ENCODE measurements at regions not wholly inside any gene's neighbourhood (a gene's known extent, or its start where the extent isn't known, plus 50 kb on each side); places are given as distances from the start of the nearest gene placed in this dataset.
"Not testable (repeated sequence)": the region's sequence is repeated elsewhere in the genome, so short reads cannot be mapped to it uniquely, and the experiment has no call there.

DNA sequence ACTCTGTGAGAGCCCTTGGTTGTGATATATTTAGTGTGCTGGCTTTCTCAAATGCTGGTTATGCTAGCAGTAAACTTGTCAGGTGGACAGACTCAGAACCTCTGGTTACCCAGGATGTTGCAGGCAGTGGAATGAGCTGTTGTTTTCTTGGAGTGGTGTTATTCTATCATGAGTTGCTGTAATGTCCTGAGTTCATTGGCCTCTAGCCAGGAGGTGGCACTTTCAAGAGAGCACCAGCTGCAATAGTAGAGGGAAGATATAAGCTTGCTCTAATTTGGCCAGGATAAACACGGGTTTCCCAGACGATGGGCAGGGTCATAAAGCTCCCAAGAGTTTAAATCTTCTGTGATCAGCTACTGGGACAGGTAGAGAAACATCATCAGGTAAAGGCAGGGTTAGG lies 95.0 kb upstream of the UBQLN2 start:
- no peaks in the 10 kb centered on the region for H3K9me3 ChIP-seq (ENCODE audit: low read depth)
- no peak overlapping the region for H2AFZ ChIP-seq
- DNase-seq = no peak
- no peak overlapping the region for H3K4me2 ChIP-seq (ENCODE audit: unreplicated experiment)
- in situ Hi-C loops (cut with MboI) = no loop called here
- no peaks in the 10 kb centered on the region for H3K9me2 ChIP-seq (ENCODE audit: insufficient read depth)
- no peak overlapping the region for H3K4me3 ChIP-seq
- H3K79me2 ChIP-seq (ENCODE audit: insufficient read depth) = no peaks in the 10 kb centered on the region
- no peaks in the 10 kb centered on the region for H3K36me3 ChIP-seq (ENCODE audit: low read depth)
- H3K9ac ChIP-seq = no peak overlapping the region
- no peaks in the 10 kb centered on the region for H3K27me3 ChIP-seq (replicated peaks; ENCODE audit: insufficient read depth)
- H3F3A ChIP-seq (ENCODE audit: insufficient read depth) = no peaks in the 10 kb centered on the region
- WGBS, 2 experiments (ENCODE audit: low coverage in 1 of 2, low lambda C conversion rate in 2 of 2, missing lambda C conversion rate in 2 of 2) = 14 to 20% methylated on average over 1 to 2 of the region's 2 CpGs
- TF ChIP-seq EZH2phosphoT487 (IDR thresholded peaks at IDR 0.05; ENCODE audit: insufficient read depth, low read depth) = no peak
- no peak for TF ChIP-seq EZH2 (IDR thresholded peaks at IDR 0.05; ENCODE audit: insufficient read depth, poor library complexity, severe bottlenecking)
- no peaks in the 10 kb centered on the region for H4K20me1 ChIP-seq (ENCODE audit: insufficient read depth)
- no peak overlapping the region for H3K27ac ChIP-seq
- no peaks in the 10 kb centered on the region for H3K4me1 ChIP-seq (ENCODE audit: insufficient read depth)

GRCh38 chrX:56494923-56495322 lies 68.5 kb upstream of the UBQLN2 start:
- H4K20me1 ChIP-seq (ENCODE audit: insufficient read depth); H2AFZ ChIP-seq; H3F3A ChIP-seq (ENCODE audit: insufficient read depth); H3K4me3 ChIP-seq; H3K27me3 ChIP-seq (replicated peaks; ENCODE audit: insufficient read depth); H3K9me3 ChIP-seq (ENCODE audit: low read depth); H3K4me2 ChIP-seq (ENCODE audit: unreplicated experiment); DNase-seq; in situ Hi-C loops (cut with MboI); H3K9me2 ChIP-seq (ENCODE audit: insufficient read depth); H3K36me3 ChIP-seq (ENCODE audit: low read depth); H3K9ac ChIP-seq; H3K4me1 ChIP-seq (ENCODE audit: insufficient read depth); H3K79me2 ChIP-seq (ENCODE audit: insufficient read depth); H3K27ac ChIP-seq: not testable (repeated sequence)
- 50 to 73% methylated on average over 6 to 8 of the region's 8 CpGs for WGBS, 2 experiments (ENCODE audit: low coverage in 1 of 2, low lambda C conversion rate in 2 of 2, missing lambda C conversion rate in 2 of 2)

DNA sequence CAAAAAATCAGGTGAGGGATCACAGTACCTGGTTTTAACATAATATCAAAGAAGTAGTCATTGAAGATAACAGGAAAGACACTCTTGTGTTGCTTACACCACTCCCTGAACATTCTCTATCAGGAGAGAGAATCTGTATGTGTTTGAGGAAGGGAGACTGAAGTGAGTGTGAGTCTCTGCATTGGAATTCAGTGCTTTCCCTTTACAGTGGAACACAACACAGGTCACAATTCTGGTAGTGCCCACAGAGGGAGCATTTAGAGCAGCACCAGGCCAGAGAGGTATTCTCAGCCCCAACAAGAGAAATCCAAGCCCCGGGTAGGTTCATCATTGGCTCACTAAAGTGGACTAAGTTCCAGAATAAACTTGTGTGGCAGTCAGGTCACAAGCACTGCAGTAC lies 64.7 kb upstream of the UBQLN2 start:
- no peaks in the 10 kb centered on the region for H4K20me1 ChIP-seq (ENCODE audit: insufficient read depth)
- no peak overlapping the region for H2AFZ ChIP-seq
- H3F3A ChIP-seq (ENCODE audit: insufficient read depth) = no peaks in the 10 kb centered on the region
- no peak overlapping the region for H3K9ac ChIP-seq
- no peaks in the 10 kb centered on the region for H3K9me2 ChIP-seq (ENCODE audit: insufficient read depth)
- H3K27me3 ChIP-seq (replicated peaks; ENCODE audit: insufficient read depth) = no peaks in the 10 kb centered on the region
- in situ Hi-C loops (cut with MboI) = no loop called here
- no peaks in the 10 kb centered on the region for H3K9me3 ChIP-seq (ENCODE audit: low read depth)
- no peaks in the 10 kb centered on the region for H3K79me2 ChIP-seq (ENCODE audit: insufficient read depth)
- no peak for DNase-seq
- 50% methylated on average over 1 of the region's 1 CpG; no CpG with 5 or more reads in 1 of the 2 experiments for WGBS, 2 experiments (ENCODE audit: low coverage in 1 of 2, low lambda C conversion rate in 2 of 2, missing lambda C conversion rate in 2 of 2)
- no peak for TF ChIP-seq EZH2 (IDR thresholded peaks at IDR 0.05; ENCODE audit: insufficient read depth, poor library complexity, severe bottlenecking)
- TF ChIP-seq EZH2phosphoT487 (IDR thresholded peaks at IDR 0.05; ENCODE audit: insufficient read depth, low read depth) = no peak
- no peak overlapping the region for H3K4me2 ChIP-seq (ENCODE audit: unreplicated experiment)
- H3K4me3 ChIP-seq = no peak overlapping the region
- no peak overlapping the region for H3K27ac ChIP-seq
- no peaks in the 10 kb centered on the region for H3K36me3 ChIP-seq (ENCODE audit: low read depth)
- H3K4me1 ChIP-seq (ENCODE audit: insufficient read depth) = no peaks in the 10 kb centered on the region

- Histone ChIP-seq H3K27me3 (replicated peaks; ENCODE audit: insufficient read depth) (no peaks in the 10 kb centered on the region), H3K79me2 (ENCODE audit: insufficient read depth) (no peaks in the 10 kb centered on the region), H2AFZ (no peak overlapping the region), H3K27ac (no peak overlapping the region), H3F3A (ENCODE audit: insufficient read depth) (no peaks in the 10 kb centered on the region), H3K9ac (no peak overlapping the region), H4K20me1 (ENCODE audit: insufficient read depth) (no peaks in the 10 kb centered on the region), H3K4me1 (ENCODE audit: insufficient read depth) (no peaks in the 10 kb centered on the region), H3K36me3 (ENCODE audit: low read depth) (no peaks in the 10 kb centered on the region), H3K9me3 (ENCODE audit: low read depth) (no peaks in the 10 kb centered on the region), H3K9me2 (ENCODE audit: insufficient read depth) (no peaks in the 10 kb centered on the region), H3K4me2 (ENCODE audit: unreplicated experiment) (no peak overlapping the region), H3K4me3 (no peak overlapping the region)
- 30 to 40% methylated on average over 1 to 3 of the region's 3 CpGs for WGBS, 2 experiments (ENCODE audit: low coverage in 1 of 2, low lambda C conversion rate in 2 of 2, missing lambda C conversion rate in 2 of 2)
- in situ Hi-C loops (cut with MboI) = no loop called here
- no peak for DNase-seq
- TF ChIP-seq EZH2phosphoT487 (IDR thresholded peaks at IDR 0.05; ENCODE audit: insufficient read depth, low read depth) (no peak), EZH2 (IDR thresholded peaks at IDR 0.05; ENCODE audit: insufficient read depth, poor library complexity, severe bottlenecking) (no peak)
Measured at GRCh38 chrX:56499372-56499771, 64.1 kb upstream of the UBQLN2 start.

DNA sequence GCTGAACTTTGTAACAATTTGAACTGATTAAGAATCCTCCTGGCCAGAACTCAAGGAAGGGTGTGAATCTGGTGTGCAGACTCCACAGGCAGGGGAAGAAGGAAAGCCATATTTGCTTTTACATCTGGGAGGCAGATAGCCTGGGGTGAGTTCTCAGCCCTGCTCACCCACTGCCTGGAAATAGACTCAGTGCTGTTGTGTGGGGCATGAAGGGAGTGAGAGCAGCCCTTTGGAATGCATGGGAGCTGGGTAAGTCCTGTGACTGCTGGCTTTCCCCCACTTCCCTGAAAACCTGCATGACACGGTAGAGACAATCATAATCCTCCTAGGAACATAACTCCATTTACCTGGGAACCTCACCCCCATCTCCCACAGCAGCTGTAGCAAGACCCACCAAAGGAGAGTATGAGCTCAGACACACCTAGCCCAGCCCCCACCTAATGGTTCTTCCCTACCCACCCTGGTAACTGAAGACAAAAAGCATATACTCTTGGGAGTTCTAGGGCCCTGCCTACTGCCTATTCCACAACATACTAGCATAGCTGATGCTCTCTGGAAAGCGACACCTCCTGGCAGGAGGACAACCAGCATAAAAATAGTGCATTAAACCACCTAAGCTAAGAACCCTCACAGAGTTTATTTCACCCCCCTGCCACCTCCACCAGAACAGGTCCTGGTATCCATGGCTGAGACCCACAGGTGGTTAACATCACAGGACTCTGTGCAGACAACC lies 59.3 kb upstream of the UBQLN2 start:
- H4K20me1 ChIP-seq (ENCODE audit: insufficient read depth) = no peaks in the 10 kb centered on the region
- peak; percentile 56 for DNase-seq
- H2AFZ ChIP-seq = peak overlapping the region; percentile 70
- peak overlapping the region; percentile 7 for H3K4me2 ChIP-seq (ENCODE audit: unreplicated experiment)
- H3K4me1 ChIP-seq (ENCODE audit: insufficient read depth) = no peaks in the 10 kb centered on the region
- WGBS, 2 experiments (ENCODE audit: low coverage in 1 of 2, low lambda C conversion rate in 2 of 2, missing lambda C conversion rate in 2 of 2) = 0% methylated on average over 1 to 2 of the region's 2 CpGs
- H3K36me3 ChIP-seq (ENCODE audit: low read depth) = no peaks in the 10 kb centered on the region
- H3K9ac ChIP-seq = no peak overlapping the region
- peak overlapping the region; percentile 27; the same call in 1 of the 2 replicates for H3K27ac ChIP-seq
- H3F3A ChIP-seq (ENCODE audit: insufficient read depth) = no peaks in the 10 kb centered on the region
- no peaks in the 10 kb centered on the region for H3K9me3 ChIP-seq (ENCODE audit: low read depth)
- no peaks in the 10 kb centered on the region for H3K9me2 ChIP-seq (ENCODE audit: insufficient read depth)
- no peak overlapping the region for H3K4me3 ChIP-seq
- H3K27me3 ChIP-seq (replicated peaks; ENCODE audit: insufficient read depth) = no peaks in the 10 kb centered on the region
- TF ChIP-seq EZH2phosphoT487 (IDR thresholded peaks at IDR 0.05; ENCODE audit: insufficient read depth, low read depth) (no peak), EZH2 (IDR thresholded peaks at IDR 0.05; ENCODE audit: insufficient read depth, poor library complexity, severe bottlenecking) (no peak)
- H3K79me2 ChIP-seq (ENCODE audit: insufficient read depth) = no peaks in the 10 kb centered on the region
- in situ Hi-C loops (cut with MboI) = no loop called here

Measured in GM23248 (cell line).